ENCODE measurements at regions not wholly inside any gene's neighbourhood (a gene's known extent, or its start where the extent isn't known, plus 50 kb on each side); places are given as distances from the start of the nearest gene placed in this dataset.

DNA sequence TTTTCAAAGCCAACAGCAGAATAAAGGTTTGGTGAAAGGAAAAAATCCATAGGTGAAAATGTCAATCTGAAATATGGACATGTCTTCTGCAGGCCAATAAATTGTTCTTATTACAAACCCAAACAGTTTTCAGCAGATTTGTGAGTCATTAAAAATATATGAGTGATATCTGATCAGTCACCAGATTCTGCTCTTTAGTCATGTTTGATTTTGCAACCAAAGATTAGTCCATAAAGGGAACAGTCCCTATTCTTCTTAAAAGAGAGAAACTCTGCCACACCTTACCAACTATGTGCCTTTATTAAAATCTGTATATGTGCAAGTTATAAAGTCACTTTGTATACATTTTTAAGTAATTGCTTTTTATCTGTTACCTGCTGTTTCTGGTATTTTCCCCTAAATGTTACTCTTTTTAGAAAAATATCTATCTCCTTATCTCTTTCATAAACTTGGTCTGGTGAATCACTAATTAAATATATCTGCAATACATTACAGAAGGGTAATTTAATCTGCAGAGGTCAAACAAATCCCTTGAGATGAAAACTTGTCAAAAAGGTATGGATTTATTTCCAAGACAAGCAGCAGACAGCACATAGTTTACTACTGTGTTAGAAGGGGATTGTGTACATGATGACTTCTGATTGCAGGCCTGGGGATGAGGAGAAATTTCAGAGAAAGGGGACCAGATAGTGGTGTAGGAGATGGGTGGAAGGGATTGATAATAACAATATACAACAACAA is 322.9 kb upstream of the NWD2 start:
- TF ChIP-seq, protein P1, sequence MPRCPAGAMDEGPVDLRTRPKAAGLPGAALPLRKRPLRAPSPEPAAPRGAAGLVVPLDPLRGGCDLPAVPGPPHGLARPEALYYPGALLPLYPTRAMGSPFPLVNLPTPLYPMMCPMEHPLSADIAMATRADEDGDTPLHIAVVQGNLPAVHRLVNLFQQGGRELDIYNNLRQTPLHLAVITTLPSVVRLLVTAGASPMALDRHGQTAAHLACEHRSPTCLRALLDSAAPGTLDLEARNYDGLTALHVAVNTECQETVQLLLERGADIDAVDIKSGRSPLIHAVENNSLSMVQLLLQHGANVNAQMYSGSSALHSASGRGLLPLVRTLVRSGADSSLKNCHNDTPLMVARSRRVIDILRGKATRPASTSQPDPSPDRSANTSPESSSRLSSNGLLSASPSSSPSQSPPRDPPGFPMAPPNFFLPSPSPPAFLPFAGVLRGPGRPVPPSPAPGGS (IDR thresholded peaks at IDR 0.05), result no peak
- TF ChIP-seq EP300 (IDR thresholded peaks at IDR 0.05) (no peak), PHF8 (IDR thresholded peaks at IDR 0.05; ENCODE audit: borderline replicate concordance, low read depth) (no peak), RNF2 (IDR thresholded peaks at IDR 0.05; ENCODE audit: borderline replicate concordance, low read depth) (no peak)
- TF ChIP-seq, protein P2, sequence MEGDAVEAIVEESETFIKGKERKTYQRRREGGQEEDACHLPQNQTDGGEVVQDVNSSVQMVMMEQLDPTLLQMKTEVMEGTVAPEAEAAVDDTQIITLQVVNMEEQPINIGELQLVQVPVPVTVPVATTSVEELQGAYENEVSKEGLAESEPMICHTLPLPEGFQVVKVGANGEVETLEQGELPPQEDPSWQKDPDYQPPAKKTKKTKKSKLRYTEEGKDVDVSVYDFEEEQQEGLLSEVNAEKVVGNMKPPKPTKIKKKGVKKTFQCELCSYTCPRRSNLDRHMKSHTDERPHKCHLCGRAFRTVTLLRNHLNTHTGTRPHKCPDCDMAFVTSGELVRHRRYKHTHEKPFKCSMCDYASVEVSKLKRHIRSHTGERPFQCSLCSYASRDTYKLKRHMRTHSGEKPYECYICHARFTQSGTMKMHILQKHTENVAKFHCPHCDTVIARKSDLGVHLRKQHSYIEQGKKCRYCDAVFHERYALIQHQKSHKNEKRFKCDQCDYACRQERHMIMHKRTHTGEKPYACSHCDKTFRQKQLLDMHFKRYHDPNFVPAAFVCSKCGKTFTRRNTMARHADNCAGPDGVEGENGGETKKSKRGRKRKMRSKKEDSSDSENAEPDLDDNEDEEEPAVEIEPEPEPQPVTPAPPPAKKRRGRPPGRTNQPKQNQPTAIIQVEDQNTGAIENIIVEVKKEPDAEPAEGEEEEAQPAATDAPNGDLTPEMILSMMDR (IDR thresholded peaks at IDR 0.05), result no peak
